ENCODE measurements at regions not wholly inside any gene's neighbourhood (a gene's known extent, or its start where the extent isn't known, plus 50 kb on each side); places are given as distances from the start of the nearest gene placed in this dataset.

- no peaks in the 10 kb centered on the region for H3K9me3 ChIP-seq (ENCODE audit: control insufficient read depth in 2 of 2, low read length in 2 of 2)
- no peaks in the 10 kb centered on the region for H3K27me3 ChIP-seq (ENCODE audit: control insufficient read depth in 2 of 2, insufficient read depth in 2 of 2, low read length in 2 of 2)
- no peak overlapping the region for H3K9ac ChIP-seq (ENCODE audit: low read depth in 1 of 2, low read length in 2 of 2)
- no peaks in the 10 kb centered on the region for H3K36me3 ChIP-seq (ENCODE audit: control insufficient read depth in 2 of 2, insufficient read depth in 2 of 2, low read length in 2 of 2)
- H3K4me3 ChIP-seq (ENCODE audit: low read length in 2 of 2) = no peak overlapping the region
- no peak overlapping the region for H3K27ac ChIP-seq (ENCODE audit: low read depth in 2 of 2, low read length in 2 of 2)
- no peaks in the 10 kb centered on the region for H3K4me1 ChIP-seq (ENCODE audit: control insufficient read depth in 2 of 2, insufficient read depth in 2 of 2, low read length in 2 of 2)
Measured at GRCh38 chr3:55191911-55192775, 264.3 kb upstream of the LRTM1 start.

- no peaks in the 10 kb centered on the region for H3K4me1 ChIP-seq (ENCODE audit: control insufficient read depth in 2 of 2, insufficient read depth in 2 of 2, low read length in 2 of 2)
- H3K27ac ChIP-seq (ENCODE audit: low read depth in 2 of 2, low read length in 2 of 2) = no peak overlapping the region
- no peaks in the 10 kb centered on the region for H3K36me3 ChIP-seq (ENCODE audit: control insufficient read depth in 2 of 2, insufficient read depth in 2 of 2, low read length in 2 of 2)
- H3K9ac ChIP-seq (ENCODE audit: low read depth in 1 of 2, low read length in 2 of 2) = no peak overlapping the region
- no peaks in the 10 kb centered on the region for H3K9me3 ChIP-seq (ENCODE audit: control insufficient read depth in 2 of 2, low read length in 2 of 2)
- H3K4me3 ChIP-seq (ENCODE audit: low read length in 2 of 2) = no peak overlapping the region
- no peaks in the 10 kb centered on the region for H3K27me3 ChIP-seq (ENCODE audit: control insufficient read depth in 2 of 2, insufficient read depth in 2 of 2, low read length in 2 of 2)
Measured at GRCh38 chr3:55190331-55190730, 262.5 kb upstream of the LRTM1 start.

- Histone ChIP-seq H3K4me1 (ENCODE audit: control insufficient read depth in 2 of 2, insufficient read depth in 2 of 2, low read length in 2 of 2) (no peaks in the 10 kb centered on the region), H3K36me3 (ENCODE audit: control insufficient read depth in 2 of 2, insufficient read depth in 2 of 2, low read length in 2 of 2) (no peaks in the 10 kb centered on the region), H3K27ac (ENCODE audit: low read depth in 2 of 2, low read length in 2 of 2) (no peak overlapping the region), H3K4me3 (ENCODE audit: low read length in 2 of 2) (no peak overlapping the region), H3K27me3 (ENCODE audit: control insufficient read depth in 2 of 2, insufficient read depth in 2 of 2, low read length in 2 of 2) (no peaks in the 10 kb centered on the region), H3K9me3 (ENCODE audit: control insufficient read depth in 2 of 2, low read length in 2 of 2) (no peaks in the 10 kb centered on the region), H3K9ac (ENCODE audit: low read depth in 1 of 2, low read length in 2 of 2) (no peak overlapping the region)
Measured at GRCh38 chr3:55189359-55189801, 261.5 kb upstream of the LRTM1 start.

GRCh38 chr3:55185380-55185779 lies 257.5 kb upstream of the LRTM1 start:
- Histone ChIP-seq H3K27ac (ENCODE audit: low read depth in 2 of 2, low read length in 2 of 2) (no peak overlapping the region), H3K36me3 (ENCODE audit: control insufficient read depth in 2 of 2, insufficient read depth in 2 of 2, low read length in 2 of 2) (no peaks in the 10 kb centered on the region), H3K9ac (ENCODE audit: low read depth in 1 of 2, low read length in 2 of 2) (no peak overlapping the region), H3K9me3 (ENCODE audit: control insufficient read depth in 2 of 2, low read length in 2 of 2) (no peaks in the 10 kb centered on the region), H3K27me3 (ENCODE audit: control insufficient read depth in 2 of 2, insufficient read depth in 2 of 2, low read length in 2 of 2) (no peaks in the 10 kb centered on the region), H3K4me1 (ENCODE audit: control insufficient read depth in 2 of 2, insufficient read depth in 2 of 2, low read length in 2 of 2) (no peaks in the 10 kb centered on the region), H3K4me3 (ENCODE audit: low read length in 2 of 2) (no peak overlapping the region)

- no peak overlapping the region for H3K4me3 ChIP-seq (ENCODE audit: low read length in 2 of 2)
- H3K27ac ChIP-seq (ENCODE audit: low read depth in 2 of 2, low read length in 2 of 2) = no peak overlapping the region
- no peaks in the 10 kb centered on the region for H3K4me1 ChIP-seq (ENCODE audit: control insufficient read depth in 2 of 2, insufficient read depth in 2 of 2, low read length in 2 of 2)
Measured at GRCh38 chr3:55183201-55183600, 255.3 kb upstream of the LRTM1 start.

GRCh38 chr3:55180936-55181535 lies 253.2 kb upstream of the LRTM1 start:
- Histone ChIP-seq H3K4me3 (ENCODE audit: low read length in 2 of 2) (no peak overlapping the region), H3K9ac (ENCODE audit: low read depth in 1 of 2, low read length in 2 of 2) (no peak overlapping the region), H3K9me3 (ENCODE audit: control insufficient read depth in 2 of 2, low read length in 2 of 2) (no peaks in the 10 kb centered on the region), H3K36me3 (ENCODE audit: control insufficient read depth in 2 of 2, insufficient read depth in 2 of 2, low read length in 2 of 2) (no peaks in the 10 kb centered on the region), H3K27me3 (ENCODE audit: control insufficient read depth in 2 of 2, insufficient read depth in 2 of 2, low read length in 2 of 2) (no peaks in the 10 kb centered on the region), H3K4me1 (ENCODE audit: control insufficient read depth in 2 of 2, insufficient read depth in 2 of 2, low read length in 2 of 2) (no peaks in the 10 kb centered on the region), H3K27ac (ENCODE audit: low read depth in 2 of 2, low read length in 2 of 2) (no peak overlapping the region)

More at GRCh38 chr3:55183201-55183600, 255.3 kb upstream of the LRTM1 start:
- Histone ChIP-seq H3K9ac (ENCODE audit: low read depth in 1 of 2, low read length in 2 of 2) (no peak overlapping the region), H3K27me3 (ENCODE audit: control insufficient read depth in 2 of 2, insufficient read depth in 2 of 2, low read length in 2 of 2) (no peaks in the 10 kb centered on the region), H3K9me3 (ENCODE audit: control insufficient read depth in 2 of 2, low read length in 2 of 2) (no peaks in the 10 kb centered on the region), H3K36me3 (ENCODE audit: control insufficient read depth in 2 of 2, insufficient read depth in 2 of 2, low read length in 2 of 2) (no peaks in the 10 kb centered on the region)

- no peak overlapping the region for H3K9ac ChIP-seq (ENCODE audit: low read depth in 1 of 2, low read length in 2 of 2)
- no peak overlapping the region for H3K4me3 ChIP-seq (ENCODE audit: low read length in 2 of 2)
- H3K27ac ChIP-seq (ENCODE audit: low read depth in 2 of 2, low read length in 2 of 2) = no peak overlapping the region
- no peaks in the 10 kb centered on the region for H3K36me3 ChIP-seq (ENCODE audit: control insufficient read depth in 2 of 2, insufficient read depth in 2 of 2, low read length in 2 of 2)
- no peaks in the 10 kb centered on the region for H3K9me3 ChIP-seq (ENCODE audit: control insufficient read depth in 2 of 2, low read length in 2 of 2)
- H3K4me1 ChIP-seq (ENCODE audit: control insufficient read depth in 2 of 2, insufficient read depth in 2 of 2, low read length in 2 of 2) = no peaks in the 10 kb centered on the region
- H3K27me3 ChIP-seq (ENCODE audit: control insufficient read depth in 2 of 2, insufficient read depth in 2 of 2, low read length in 2 of 2) = no peaks in the 10 kb centered on the region
Measured at GRCh38 chr3:55180161-55180560, 252.3 kb upstream of the LRTM1 start.

GRCh38 chr3:55178336-55178735 lies 250.5 kb upstream of the LRTM1 start:
- Histone ChIP-seq H3K9me3 (ENCODE audit: control insufficient read depth in 2 of 2, low read length in 2 of 2) (no peaks in the 10 kb centered on the region), H3K27me3 (ENCODE audit: control insufficient read depth in 2 of 2, insufficient read depth in 2 of 2, low read length in 2 of 2) (no peaks in the 10 kb centered on the region), H3K4me3 (ENCODE audit: low read length in 2 of 2) (no peak overlapping the region), H3K4me1 (ENCODE audit: control insufficient read depth in 2 of 2, insufficient read depth in 2 of 2, low read length in 2 of 2) (no peaks in the 10 kb centered on the region), H3K36me3 (ENCODE audit: control insufficient read depth in 2 of 2, insufficient read depth in 2 of 2, low read length in 2 of 2) (no peaks in the 10 kb centered on the region), H3K27ac (ENCODE audit: low read depth in 2 of 2, low read length in 2 of 2) (no peak overlapping the region), H3K9ac (ENCODE audit: low read depth in 1 of 2, low read length in 2 of 2) (no peak overlapping the region)

- Histone ChIP-seq H3K27ac (ENCODE audit: low read depth in 2 of 2, low read length in 2 of 2) (no peak overlapping the region), H3K4me3 (ENCODE audit: low read length in 2 of 2) (no peak overlapping the region), H3K9me3 (ENCODE audit: control insufficient read depth in 2 of 2, low read length in 2 of 2) (no peaks in the 10 kb centered on the region), H3K27me3 (ENCODE audit: control insufficient read depth in 2 of 2, insufficient read depth in 2 of 2, low read length in 2 of 2) (no peaks in the 10 kb centered on the region), H3K9ac (ENCODE audit: low read depth in 1 of 2, low read length in 2 of 2) (no peak overlapping the region), H3K4me1 (ENCODE audit: control insufficient read depth in 2 of 2, insufficient read depth in 2 of 2, low read length in 2 of 2) (no peaks in the 10 kb centered on the region), H3K36me3 (ENCODE audit: control insufficient read depth in 2 of 2, insufficient read depth in 2 of 2, low read length in 2 of 2) (no peaks in the 10 kb centered on the region)
Measured at GRCh38 chr3:55177749-55178148, 249.9 kb upstream of the LRTM1 start.

GRCh38 chr3:55175423-55175822 lies 247.6 kb upstream of the LRTM1 start:
- no peak overlapping the region for H3K27ac ChIP-seq (ENCODE audit: low read depth in 2 of 2, low read length in 2 of 2)
- H3K36me3 ChIP-seq (ENCODE audit: control insufficient read depth in 2 of 2, insufficient read depth in 2 of 2, low read length in 2 of 2) = no peaks in the 10 kb centered on the region
- no peaks in the 10 kb centered on the region for H3K4me1 ChIP-seq (ENCODE audit: control insufficient read depth in 2 of 2, insufficient read depth in 2 of 2, low read length in 2 of 2)
- H3K9me3 ChIP-seq (ENCODE audit: control insufficient read depth in 2 of 2, low read length in 2 of 2) = no peaks in the 10 kb centered on the region
- H3K4me3 ChIP-seq (ENCODE audit: low read length in 2 of 2) = no peak overlapping the region
- no peaks in the 10 kb centered on the region for H3K27me3 ChIP-seq (ENCODE audit: control insufficient read depth in 2 of 2, insufficient read depth in 2 of 2, low read length in 2 of 2)
- no peak overlapping the region for H3K9ac ChIP-seq (ENCODE audit: low read depth in 1 of 2, low read length in 2 of 2)

Measured in mucosa of rectum (tissue), 2 donors.